WTC11 (cell line): ENCODE measurements at regions not wholly inside any gene's neighbourhood (a gene's known extent, or its start where the extent isn't known, plus 50 kb on each side); places are given as distances from the start of the nearest gene placed in this dataset.

Source experiments
- ATAC-seq: fragments of 200-7000 bp; cut with Tn5 transposase; 2 replicates; pipeline ENCODE4 v1.10.0; 2021; ENCODE audit warnings: mild to moderate bottlenecking, moderate library complexity
- CTCF ChIA-PET: fragments of 300-600 bp; sonication (Branson Sonifier 250); formaldehyde crosslinking; loops from one replicate; lab custom pipeline; 2021; ENCODE audit warnings: antibody characterized with exemption; lab: Charles Lee
- POLR2A ChIA-PET: fragments of 350-600 bp; sonication (Branson Sonifier 250); formaldehyde crosslinking; loops from one replicate; lab custom pipeline; 2021; ENCODE audit warnings: antibody characterized with exemption; lab: Charles Lee
- DNase-seq: peaks from one replicate; pipeline ENCODE4 v3.0.0; 2021; ENCODE audit warnings: low spot score
- H3K27ac Mint-ChIP-seq: 2 replicates; pipeline ENCODE4 v1.8.0; 2021; ENCODE audit warnings: mixed read lengths
- H3K27me3 Mint-ChIP-seq: 2 replicates; pipeline ENCODE4 v1.8.0; 2021; ENCODE audit warnings: low read depth, mild to moderate bottlenecking, moderate library complexity, mixed read lengths
- H3K36me3 Mint-ChIP-seq: 2 replicates; pipeline ENCODE4 v1.8.0; 2021; ENCODE audit warnings: mixed read lengths
- H3K4me1 Mint-ChIP-seq: 2 replicates; pipeline ENCODE4 v1.8.0; 2022; ENCODE audit warnings: mixed read lengths
- H3K4me3 Mint-ChIP-seq: 2 replicates; pipeline ENCODE4 v1.8.0; 2021; ENCODE audit warnings: mild to moderate bottlenecking, moderate library complexity, mixed read lengths
- H3K9me3 Mint-ChIP-seq: 2 replicates; pipeline ENCODE4 v1.8.0; 2021; ENCODE audit warnings: mixed read lengths
- EMX1 ChIP-seq: fragments of 250-450 bp; sonication (Bioruptor Pico); IDR thresholded peaks from 2 replicates; pipeline ENCODE4 v1.8.0; 2021; ENCODE audit warnings: mild to moderate bottlenecking
- ESRRA ChIP-seq: sonication (generic); formaldehyde crosslinking; IDR thresholded peaks from 2 replicates; pipeline ENCODE4 v1.8.1; 2022; ENCODE audit warnings: mild to moderate bottlenecking, missing genetic modification reagents, borderline replicate concordance
- GABPB1 ChIP-seq: sonication (generic); formaldehyde crosslinking; IDR thresholded peaks from 2 replicates; pipeline ENCODE4 v1.8.1; 2023; ENCODE audit warnings: mild to moderate bottlenecking, missing genetic modification reagents
- JAZF1 ChIP-seq: fragments of 250-450 bp; sonication (Bioruptor Pico); IDR thresholded peaks from 2 replicates; pipeline ENCODE4 v1.9.0; 2021; ENCODE audit warnings: moderate library complexity, mild to moderate bottlenecking, inconsistent platforms
- NR1H2 ChIP-seq: sonication (generic); formaldehyde crosslinking; IDR thresholded peaks from 2 replicates; pipeline ENCODE4 v1.9.0; 2021; ENCODE audit warnings: mild to moderate bottlenecking, moderate library complexity, missing genetic modification reagents
- NR2C2 ChIP-seq: sonication (generic); formaldehyde crosslinking; IDR thresholded peaks from 2 replicates; pipeline ENCODE4 v1.8.0; 2022; ENCODE audit warnings: mild to moderate bottlenecking, missing genetic modification reagents
- RELA ChIP-seq: sonication (generic); formaldehyde crosslinking; IDR thresholded peaks from 2 replicates; pipeline ENCODE4 v1.8.1; 2022; ENCODE audit warnings: missing genetic modification reagents, mild to moderate bottlenecking, borderline replicate concordance
- SMAD4 ChIP-seq: sonication (generic); formaldehyde crosslinking; IDR thresholded peaks from 2 replicates; pipeline ENCODE4 v1.8.0; 2022; ENCODE audit warnings: mild to moderate bottlenecking, missing genetic modification reagents
- TEAD1 ChIP-seq: sonication (generic); formaldehyde crosslinking; IDR thresholded peaks from 2 replicates; pipeline ENCODE4 v1.8.0; 2022; ENCODE audit warnings: mild to moderate bottlenecking, missing genetic modification reagents
- TP53 ChIP-seq: sonication (generic); formaldehyde crosslinking; IDR thresholded peaks from 2 replicates; pipeline ENCODE4 v1.8.1; 2023; ENCODE audit warnings: mild to moderate bottlenecking, missing genetic modification reagents
- ZNF121 ChIP-seq: sonication (generic); formaldehyde crosslinking; IDR thresholded peaks from 2 replicates; pipeline ENCODE4 v1.8.0; 2023; ENCODE audit warnings: missing genetic modification reagents
- ZNF232 ChIP-seq: sonication (generic); formaldehyde crosslinking; IDR thresholded peaks from 2 replicates; pipeline ENCODE4 v1.8.0; 2022; ENCODE audit warnings: mild to moderate bottlenecking, missing genetic modification reagents
- ZNF317 ChIP-seq: sonication (generic); formaldehyde crosslinking; IDR thresholded peaks from 2 replicates; pipeline ENCODE4 v1.8.1; 2023; ENCODE audit warnings: low read depth, mild to moderate bottlenecking, moderate library complexity, missing genetic modification reagents, borderline replicate concordance
- ZNF423 ChIP-seq: fragments of 250-450 bp; sonication (Bioruptor Pico); IDR thresholded peaks from 2 replicates; pipeline ENCODE4 v2.1.2; 2022; ENCODE audit warnings: mild to moderate bottlenecking, moderate library complexity
- TF ChIP-seq, protein P1 (sequence below): sonication (generic); formaldehyde crosslinking; IDR thresholded peaks from 2 replicates; pipeline ENCODE4 v1.8.0; 2022; ENCODE audit warnings: mild to moderate bottlenecking, missing genetic modification reagents
- TF ChIP-seq, protein P2 (sequence below): sonication (generic); formaldehyde crosslinking; IDR thresholded peaks from 2 replicates; pipeline ENCODE4 v1.8.1; 2022; ENCODE audit warnings: mild to moderate bottlenecking, missing genetic modification reagents, moderate library complexity, borderline replicate concordance
- TF ChIP-seq, protein P3 (sequence below): fragments of 250-450 bp; sonication (Bioruptor Pico); IDR thresholded peaks from 2 replicates; pipeline ENCODE4 v2.1.2; 2022; ENCODE audit warnings: mild to moderate bottlenecking, moderate library complexity
- TF ChIP-seq, protein P4 (sequence below): sonication (generic); formaldehyde crosslinking; IDR thresholded peaks from 2 replicates; pipeline ENCODE4 v1.8.0; 2023; ENCODE audit warnings: missing genetic modification reagents
- TF ChIP-seq, protein P5 (sequence below): sonication (generic); formaldehyde crosslinking; IDR thresholded peaks from 2 replicates; pipeline ENCODE4 v1.8.1; 2023; ENCODE audit warnings: mild to moderate bottlenecking, moderate library complexity, missing genetic modification reagents
- TF ChIP-seq, protein P6 (sequence below): sonication (generic); formaldehyde crosslinking; IDR thresholded peaks from 2 replicates; pipeline ENCODE4 v1.8.0; 2023; ENCODE audit warnings: missing genetic modification reagents, mild to moderate bottlenecking, borderline replicate concordance
- TF ChIP-seq, protein P7 (sequence below): sonication (generic); formaldehyde crosslinking; conservative IDR thresholded peaks from 2 replicates; pipeline ENCODE4 v1.8.1; 2023; ENCODE audit warnings: mild to moderate bottlenecking, low read depth, missing genetic modification reagents, moderate library complexity

DNA sequence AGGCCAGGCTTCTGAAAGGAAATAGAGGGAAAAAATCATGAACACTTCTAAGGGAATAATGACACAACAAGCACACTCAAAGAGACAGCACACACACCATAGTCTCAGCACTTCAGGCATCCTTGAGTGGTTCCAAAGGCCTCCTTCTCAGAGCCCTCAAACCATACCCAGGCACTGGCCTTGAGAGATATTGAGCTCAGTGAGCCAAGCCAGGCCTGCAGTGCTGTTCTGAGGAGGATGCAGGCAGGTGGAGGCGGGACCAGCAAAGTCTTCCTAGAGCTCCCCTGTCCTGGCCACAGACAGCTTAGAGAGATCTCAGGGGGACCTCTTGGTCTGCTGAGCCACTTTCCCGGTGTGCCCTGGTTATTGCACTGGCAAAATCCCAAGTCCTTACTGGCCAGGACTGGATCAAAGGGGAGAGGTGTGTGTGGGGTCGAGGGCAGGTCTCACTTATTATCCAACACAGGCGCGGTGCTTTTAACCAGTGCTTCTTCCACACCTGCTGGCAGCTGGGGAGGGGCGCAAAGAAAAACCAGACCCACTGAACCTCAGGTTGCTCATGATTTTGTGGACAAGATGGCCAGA is 86.8 kb upstream of the HAAO start:
- Mint-ChIP-seq H3K4me3 (no peak overlapping the region), H3K27ac (no peak overlapping the region), H3K9me3 (no peaks in the 10 kb centered on the region), H3K4me1 (peaks cover 5% of the 10 kb centered on the region; the same call in 1 of the 2 replicates), H3K27me3 (no peaks in the 10 kb centered on the region; the same call in 1 of the 2 replicates), H3K36me3 (no peaks in the 10 kb centered on the region)
- TF ChIP-seq, protein P1, sequence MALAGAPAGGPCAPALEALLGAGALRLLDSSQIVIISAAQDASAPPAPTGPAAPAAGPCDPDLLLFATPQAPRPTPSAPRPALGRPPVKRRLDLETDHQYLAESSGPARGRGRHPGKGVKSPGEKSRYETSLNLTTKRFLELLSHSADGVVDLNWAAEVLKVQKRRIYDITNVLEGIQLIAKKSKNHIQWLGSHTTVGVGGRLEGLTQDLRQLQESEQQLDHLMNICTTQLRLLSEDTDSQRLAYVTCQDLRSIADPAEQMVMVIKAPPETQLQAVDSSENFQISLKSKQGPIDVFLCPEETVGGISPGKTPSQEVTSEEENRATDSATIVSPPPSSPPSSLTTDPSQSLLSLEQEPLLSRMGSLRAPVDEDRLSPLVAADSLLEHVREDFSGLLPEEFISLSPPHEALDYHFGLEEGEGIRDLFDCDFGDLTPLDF (CRISPR knock-in tag), result no peak
- TF ChIP-seq ZNF317 (CRISPR knock-in tag) (no peak), ZNF232 (CRISPR knock-in tag) (no peak), JAZF1 (no peak), ZNF121 (CRISPR knock-in tag) (no peak), EMX1 (no peak), SMAD4 (CRISPR knock-in tag) (no peak), RELA (CRISPR knock-in tag) (no peak)
- TF ChIP-seq, protein P2, sequence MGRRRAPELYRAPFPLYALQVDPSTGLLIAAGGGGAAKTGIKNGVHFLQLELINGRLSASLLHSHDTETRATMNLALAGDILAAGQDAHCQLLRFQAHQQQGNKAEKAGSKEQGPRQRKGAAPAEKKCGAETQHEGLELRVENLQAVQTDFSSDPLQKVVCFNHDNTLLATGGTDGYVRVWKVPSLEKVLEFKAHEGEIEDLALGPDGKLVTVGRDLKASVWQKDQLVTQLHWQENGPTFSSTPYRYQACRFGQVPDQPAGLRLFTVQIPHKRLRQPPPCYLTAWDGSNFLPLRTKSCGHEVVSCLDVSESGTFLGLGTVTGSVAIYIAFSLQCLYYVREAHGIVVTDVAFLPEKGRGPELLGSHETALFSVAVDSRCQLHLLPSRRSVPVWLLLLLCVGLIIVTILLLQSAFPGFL, result no peak
- TF ChIP-seq, protein P3, sequence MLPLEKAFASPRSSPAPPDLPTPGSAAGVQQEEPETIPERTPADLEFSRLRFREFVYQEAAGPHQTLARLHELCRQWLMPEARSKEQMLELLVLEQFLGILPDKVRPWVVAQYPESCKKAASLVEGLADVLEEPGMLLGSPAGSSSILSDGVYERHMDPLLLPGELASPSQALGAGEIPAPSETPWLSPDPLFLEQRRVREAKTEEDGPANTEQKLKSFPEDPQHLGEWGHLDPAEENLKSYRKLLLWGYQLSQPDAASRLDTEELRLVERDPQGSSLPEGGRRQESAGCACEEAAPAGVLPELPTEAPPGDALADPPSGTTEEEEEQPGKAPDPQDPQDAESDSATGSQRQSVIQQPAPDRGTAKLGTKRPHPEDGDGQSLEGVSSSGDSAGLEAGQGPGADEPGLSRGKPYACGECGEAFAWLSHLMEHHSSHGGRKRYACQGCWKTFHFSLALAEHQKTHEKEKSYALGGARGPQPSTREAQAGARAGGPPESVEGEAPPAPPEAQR (CRISPR knock-in tag), result no peak
- TF ChIP-seq, protein P4, sequence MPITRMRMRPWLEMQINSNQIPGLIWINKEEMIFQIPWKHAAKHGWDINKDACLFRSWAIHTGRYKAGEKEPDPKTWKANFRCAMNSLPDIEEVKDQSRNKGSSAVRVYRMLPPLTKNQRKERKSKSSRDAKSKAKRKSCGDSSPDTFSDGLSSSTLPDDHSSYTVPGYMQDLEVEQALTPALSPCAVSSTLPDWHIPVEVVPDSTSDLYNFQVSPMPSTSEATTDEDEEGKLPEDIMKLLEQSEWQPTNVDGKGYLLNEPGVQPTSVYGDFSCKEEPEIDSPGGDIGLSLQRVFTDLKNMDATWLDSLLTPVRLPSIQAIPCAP (CRISPR knock-in tag), result no peak
- DNase-seq (no peak), ATAC-seq (no peak)
- ChIA-PET POLR2A (no interaction called here), CTCF (no interaction called here)

DNA sequence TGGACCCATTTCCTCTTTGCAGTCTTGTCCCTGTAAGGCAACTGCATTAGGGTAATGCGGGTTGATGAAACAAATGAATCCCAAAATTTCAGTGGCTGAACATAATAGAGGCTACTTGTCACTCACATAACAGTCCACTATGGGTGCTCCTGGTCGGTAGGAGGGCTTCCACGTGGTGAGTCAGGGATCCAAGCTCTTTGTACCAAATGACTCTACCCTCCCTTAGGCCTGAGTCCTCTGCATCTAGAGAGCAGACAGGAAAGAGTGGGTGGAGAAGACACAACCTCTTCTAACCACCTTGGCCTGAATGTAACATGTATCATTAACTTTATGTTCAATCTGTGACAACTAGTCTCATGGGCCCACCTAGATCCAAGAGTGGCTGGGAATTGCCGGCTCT is 86.2 kb upstream of the HAAO start:
- no peak for ATAC-seq
- no peak overlapping the region for H3K4me3 Mint-ChIP-seq
- H3K9me3 Mint-ChIP-seq, result no peaks in the 10 kb centered on the region
- no peak for DNase-seq
- no peaks in the 10 kb centered on the region for H3K36me3 Mint-ChIP-seq
- H3K27ac Mint-ChIP-seq, result no peak overlapping the region
- CTCF ChIA-PET, result no interaction called here
- no peaks in the 10 kb centered on the region; the same call in 1 of the 2 replicates for H3K27me3 Mint-ChIP-seq
- H3K4me1 Mint-ChIP-seq, result peaks cover 5% of the 10 kb centered on the region; the same call in 1 of the 2 replicates
- POLR2A ChIA-PET, result no interaction called here
- TF ChIP-seq, protein P5, sequence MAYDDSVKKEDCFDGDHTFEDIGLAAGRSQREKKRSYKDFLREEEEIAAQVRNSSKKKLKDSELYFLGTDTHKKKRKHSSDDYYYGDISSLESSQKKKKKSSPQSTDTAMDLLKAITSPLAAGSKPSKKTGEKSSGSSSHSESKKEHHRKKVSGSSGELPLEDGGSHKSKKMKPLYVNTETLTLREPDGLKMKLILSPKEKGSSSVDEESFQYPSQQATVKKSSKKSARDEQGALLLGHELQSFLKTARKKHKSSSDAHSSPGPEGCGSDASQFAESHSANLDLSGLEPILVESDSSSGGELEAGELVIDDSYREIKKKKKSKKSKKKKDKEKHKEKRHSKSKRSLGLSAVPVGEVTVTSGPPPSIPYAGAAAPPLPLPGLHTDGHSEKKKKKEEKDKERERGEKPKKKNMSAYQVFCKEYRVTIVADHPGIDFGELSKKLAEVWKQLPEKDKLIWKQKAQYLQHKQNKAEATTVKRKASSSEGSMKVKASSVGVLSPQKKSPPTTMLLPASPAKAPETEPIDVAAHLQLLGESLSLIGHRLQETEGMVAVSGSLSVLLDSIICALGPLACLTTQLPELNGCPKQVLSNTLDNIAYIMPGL, result no peak
- TF ChIP-seq, protein P6, sequence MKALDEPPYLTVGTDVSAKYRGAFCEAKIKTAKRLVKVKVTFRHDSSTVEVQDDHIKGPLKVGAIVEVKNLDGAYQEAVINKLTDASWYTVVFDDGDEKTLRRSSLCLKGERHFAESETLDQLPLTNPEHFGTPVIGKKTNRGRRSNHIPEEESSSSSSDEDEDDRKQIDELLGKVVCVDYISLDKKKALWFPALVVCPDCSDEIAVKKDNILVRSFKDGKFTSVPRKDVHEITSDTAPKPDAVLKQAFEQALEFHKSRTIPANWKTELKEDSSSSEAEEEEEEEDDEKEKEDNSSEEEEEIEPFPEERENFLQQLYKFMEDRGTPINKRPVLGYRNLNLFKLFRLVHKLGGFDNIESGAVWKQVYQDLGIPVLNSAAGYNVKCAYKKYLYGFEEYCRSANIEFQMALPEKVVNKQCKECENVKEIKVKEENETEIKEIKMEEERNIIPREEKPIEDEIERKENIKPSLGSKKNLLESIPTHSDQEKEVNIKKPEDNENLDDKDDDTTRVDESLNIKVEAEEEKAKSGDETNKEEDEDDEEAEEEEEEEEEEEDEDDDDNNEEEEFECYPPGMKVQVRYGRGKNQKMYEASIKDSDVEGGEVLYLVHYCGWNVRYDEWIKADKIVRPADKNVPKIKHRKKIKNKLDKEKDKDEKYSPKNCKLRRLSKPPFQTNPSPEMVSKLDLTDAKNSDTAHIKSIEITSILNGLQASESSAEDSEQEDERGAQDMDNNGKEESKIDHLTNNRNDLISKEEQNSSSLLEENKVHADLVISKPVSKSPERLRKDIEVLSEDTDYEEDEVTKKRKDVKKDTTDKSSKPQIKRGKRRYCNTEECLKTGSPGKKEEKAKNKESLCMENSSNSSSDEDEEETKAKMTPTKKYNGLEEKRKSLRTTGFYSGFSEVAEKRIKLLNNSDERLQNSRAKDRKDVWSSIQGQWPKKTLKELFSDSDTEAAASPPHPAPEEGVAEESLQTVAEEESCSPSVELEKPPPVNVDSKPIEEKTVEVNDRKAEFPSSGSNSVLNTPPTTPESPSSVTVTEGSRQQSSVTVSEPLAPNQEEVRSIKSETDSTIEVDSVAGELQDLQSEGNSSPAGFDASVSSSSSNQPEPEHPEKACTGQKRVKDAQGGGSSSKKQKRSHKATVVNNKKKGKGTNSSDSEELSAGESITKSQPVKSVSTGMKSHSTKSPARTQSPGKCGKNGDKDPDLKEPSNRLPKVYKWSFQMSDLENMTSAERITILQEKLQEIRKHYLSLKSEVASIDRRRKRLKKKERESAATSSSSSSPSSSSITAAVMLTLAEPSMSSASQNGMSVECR (CRISPR knock-in tag), result no peak
- TF ChIP-seq, protein P1 (CRISPR knock-in tag), result no peak
- TF ChIP-seq NR2C2 (CRISPR knock-in tag) (no peak), TEAD1 (no peak), GABPB1 (CRISPR knock-in tag) (no peak), TP53 (CRISPR knock-in tag) (no peak), ESRRA (no peak), NR1H2 (CRISPR knock-in tag) (no peak), ZNF423 (CRISPR knock-in tag) (no peak)
- TF ChIP-seq, protein P7, sequence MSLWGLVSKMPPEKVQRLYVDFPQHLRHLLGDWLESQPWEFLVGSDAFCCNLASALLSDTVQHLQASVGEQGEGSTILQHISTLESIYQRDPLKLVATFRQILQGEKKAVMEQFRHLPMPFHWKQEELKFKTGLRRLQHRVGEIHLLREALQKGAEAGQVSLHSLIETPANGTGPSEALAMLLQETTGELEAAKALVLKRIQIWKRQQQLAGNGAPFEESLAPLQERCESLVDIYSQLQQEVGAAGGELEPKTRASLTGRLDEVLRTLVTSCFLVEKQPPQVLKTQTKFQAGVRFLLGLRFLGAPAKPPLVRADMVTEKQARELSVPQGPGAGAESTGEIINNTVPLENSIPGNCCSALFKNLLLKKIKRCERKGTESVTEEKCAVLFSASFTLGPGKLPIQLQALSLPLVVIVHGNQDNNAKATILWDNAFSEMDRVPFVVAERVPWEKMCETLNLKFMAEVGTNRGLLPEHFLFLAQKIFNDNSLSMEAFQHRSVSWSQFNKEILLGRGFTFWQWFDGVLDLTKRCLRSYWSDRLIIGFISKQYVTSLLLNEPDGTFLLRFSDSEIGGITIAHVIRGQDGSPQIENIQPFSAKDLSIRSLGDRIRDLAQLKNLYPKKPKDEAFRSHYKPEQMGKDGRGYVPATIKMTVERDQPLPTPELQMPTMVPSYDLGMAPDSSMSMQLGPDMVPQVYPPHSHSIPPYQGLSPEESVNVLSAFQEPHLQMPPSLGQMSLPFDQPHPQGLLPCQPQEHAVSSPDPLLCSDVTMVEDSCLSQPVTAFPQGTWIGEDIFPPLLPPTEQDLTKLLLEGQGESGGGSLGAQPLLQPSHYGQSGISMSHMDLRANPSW (CRISPR knock-in tag), result no peak
